HG03520 (cell line): ENCODE measurements at regions not wholly inside any gene's neighbourhood (a gene's known extent, or its start where the extent isn't known, plus 50 kb on each side); places are given as distances from the start of the nearest gene placed in this dataset.
"Not testable (repeated sequence)": the region's sequence is repeated elsewhere in the genome, so short reads cannot be mapped to it uniquely, and the experiment has no call there.

Experiments
- ATAC-seq: cut with Tn5 transposase; IDR thresholded peaks from one replicate; pipeline ENCODE4 v1.9.1; 2021; ENCODE audit warnings: mild to moderate bottlenecking, moderate library complexity; ENCODE audit not compliant: unreplicated experiment

DNA sequence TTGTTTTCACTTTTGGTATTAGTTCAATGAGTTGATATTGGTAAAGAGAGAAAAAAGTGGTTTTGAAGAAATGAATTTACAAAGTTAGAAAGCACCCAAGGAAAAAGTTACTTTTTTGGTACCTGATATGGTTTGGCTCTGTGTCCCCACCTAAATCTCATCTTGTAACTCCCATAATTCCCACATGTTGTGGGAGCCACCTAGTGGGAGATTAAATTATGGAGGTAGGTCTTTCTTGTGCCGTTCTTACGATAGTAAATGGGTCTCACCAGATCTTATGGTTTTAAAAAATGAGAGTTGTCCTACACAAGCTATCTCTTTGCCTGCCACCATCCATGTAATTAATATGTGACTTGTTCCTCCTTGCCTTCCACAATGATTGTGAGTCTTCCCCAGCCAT, 965.6 kb upstream of the NRXN1 start:
- no peak for ATAC-seq

DNA sequence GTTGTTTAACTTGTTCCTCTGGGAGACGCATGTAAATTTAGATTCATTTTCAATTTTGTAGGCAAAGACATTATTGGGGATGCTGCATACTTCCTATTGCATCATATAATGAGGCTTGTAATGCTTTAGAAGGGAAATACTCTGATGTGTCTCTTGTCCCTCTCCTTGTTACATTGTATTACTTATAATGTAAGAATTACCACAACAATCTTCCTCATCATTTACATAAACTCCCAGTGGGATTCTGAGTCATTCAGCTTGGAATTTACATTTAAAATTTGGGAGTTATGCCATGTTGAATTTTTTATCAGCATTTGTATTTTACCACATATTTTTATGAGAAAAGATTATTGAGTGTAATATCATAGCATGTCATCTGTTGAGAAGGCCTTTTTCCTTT, 963.4 kb upstream of the NRXN1 start:
- no peak for ATAC-seq

DNA sequence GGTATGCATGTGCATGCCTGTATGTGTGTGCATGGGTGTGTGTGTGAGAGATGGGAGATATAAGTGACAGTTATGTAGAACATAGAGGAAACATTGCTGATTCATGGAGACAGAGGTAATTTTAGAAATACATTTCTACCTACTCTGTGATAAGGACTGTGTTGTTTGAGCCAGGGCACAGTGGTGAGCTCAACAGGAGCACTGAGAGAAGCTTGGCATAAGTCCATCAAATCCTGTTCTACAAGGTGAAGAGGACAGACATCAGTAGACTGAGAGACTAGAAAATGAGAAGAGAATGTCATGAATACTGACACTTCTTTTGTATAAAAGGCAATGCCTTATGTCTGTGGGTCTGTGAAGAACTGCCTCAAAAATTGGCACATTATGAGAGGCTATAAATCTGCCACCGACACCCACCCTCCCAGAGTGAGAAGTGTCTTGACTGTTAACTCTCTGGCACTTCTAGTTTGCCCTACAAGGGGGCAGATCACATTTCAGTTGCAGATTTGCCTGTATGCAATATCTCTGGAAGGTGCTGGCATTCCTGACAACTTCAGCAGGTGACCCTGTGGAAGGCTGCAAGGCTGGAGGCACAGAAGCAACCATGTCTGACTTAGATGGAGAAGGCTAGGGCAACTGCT, 962.3 kb upstream of the NRXN1 start:
- ATAC-seq = no peak

DNA sequence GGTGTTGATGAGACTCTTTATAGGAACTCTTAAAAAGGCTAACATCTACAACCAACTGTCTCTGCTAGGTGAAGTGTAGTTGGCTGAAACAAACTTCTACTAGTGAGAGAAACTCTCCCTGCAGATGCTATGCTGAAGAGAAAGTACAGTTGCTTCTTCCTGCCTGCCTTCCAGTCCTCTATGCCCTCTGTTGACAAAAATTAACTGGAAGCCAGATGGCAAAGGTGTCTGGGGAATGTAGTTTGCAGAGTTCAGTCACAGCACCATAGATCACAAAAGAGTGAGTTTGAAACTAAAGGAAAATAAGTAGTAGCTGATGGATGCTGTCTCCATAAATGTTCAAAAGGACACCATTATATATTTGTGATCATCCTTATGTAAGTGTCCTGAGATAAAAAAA, 958.8 kb upstream of the NRXN1 start:
- ATAC-seq = no peak

DNA sequence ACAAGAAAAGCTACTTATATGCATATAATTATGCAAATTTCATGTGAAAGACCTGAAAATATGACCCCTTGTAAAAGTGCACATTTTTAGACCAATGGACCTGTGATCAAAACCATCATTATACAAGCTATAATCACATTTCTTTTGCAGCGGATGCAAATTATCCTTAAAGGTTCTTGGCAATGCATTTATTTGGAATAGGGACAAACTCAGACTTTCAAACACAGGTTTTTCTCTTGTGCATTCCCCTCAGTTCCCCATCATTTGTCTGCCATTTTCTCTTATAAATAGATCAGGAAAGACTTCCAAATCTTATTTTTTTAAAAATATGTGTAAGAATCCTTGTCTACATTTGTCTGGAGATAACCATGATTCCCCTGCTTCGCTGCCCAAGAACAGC, 954.2 kb upstream of the NRXN1 start:
- no peak for ATAC-seq

DNA sequence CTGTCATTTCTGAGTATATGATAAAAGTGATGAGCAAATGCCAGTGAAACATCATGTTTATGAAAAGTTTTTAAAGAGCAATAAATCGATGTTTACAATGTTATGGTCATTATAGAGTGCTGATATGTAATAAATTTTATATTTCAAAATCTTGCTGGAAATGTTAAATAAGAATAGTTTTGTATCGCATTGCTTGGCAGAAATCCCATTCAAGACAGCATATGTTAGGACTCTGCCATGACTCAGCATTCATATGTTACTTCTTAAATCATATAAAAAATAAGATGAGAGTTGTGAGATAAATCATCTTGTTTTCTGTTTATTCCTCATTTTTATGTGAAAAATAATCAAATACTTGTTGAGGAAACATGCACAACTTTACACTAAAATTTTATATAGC, 949.9 kb upstream of the NRXN1 start:
- no peak for ATAC-seq

DNA sequence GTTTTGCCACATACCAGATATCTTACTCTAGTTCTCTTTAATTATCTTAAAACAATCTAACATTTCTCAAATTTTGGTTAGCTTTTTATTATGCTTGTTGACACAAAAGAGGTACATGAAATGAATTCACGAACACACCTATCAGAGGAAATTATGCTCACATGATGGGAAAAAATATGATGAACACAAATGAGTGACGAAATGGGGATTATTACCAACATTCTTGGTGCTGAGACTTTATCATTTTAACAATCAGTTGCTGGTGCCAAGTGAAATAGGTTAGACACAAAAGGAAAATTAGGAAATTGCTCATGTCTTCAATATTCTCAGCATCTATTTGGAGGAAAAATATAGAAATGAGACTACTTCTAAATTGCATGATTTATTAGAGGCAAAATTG, 944.7 kb upstream of the NRXN1 start:
- ATAC-seq = no peak

DNA sequence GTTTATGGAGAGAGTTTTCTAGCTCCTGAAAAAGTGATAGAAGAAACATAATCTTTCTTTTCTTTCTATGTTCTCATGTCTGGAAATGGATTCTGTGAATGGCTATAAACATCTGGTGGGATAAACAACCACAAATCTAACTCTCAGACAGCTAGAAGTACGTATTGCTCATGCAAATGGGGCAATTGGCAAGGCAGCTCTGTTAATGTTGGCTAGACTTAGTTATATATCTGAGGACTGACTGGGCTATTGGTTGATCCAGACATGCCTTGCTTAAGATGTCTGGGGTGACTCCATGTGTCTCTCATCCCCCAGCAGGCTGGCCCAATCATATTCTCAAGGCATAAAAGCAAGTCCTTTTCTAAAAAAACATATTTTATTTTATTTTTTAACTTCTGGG, 939.2 kb upstream of the NRXN1 start:
- no peak for ATAC-seq

DNA sequence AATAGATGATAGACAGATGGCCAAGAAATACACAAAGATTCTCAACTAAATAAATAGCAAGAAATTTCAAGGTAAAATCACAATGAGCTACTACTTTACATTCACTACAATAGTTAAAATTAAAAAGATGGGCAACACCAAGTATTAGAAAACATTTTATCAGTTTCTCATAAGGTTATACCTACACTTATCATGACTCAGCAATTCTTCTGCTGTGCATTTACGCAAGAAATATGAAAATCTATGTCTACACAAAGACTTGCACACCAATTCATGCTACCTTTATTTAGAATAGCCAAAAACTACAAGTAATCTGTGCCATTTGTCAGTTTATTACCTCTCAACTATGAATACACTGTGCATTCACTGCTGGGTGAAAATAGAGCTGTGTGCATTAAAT, 937.4 kb upstream of the NRXN1 start:
- no peak for ATAC-seq

DNA sequence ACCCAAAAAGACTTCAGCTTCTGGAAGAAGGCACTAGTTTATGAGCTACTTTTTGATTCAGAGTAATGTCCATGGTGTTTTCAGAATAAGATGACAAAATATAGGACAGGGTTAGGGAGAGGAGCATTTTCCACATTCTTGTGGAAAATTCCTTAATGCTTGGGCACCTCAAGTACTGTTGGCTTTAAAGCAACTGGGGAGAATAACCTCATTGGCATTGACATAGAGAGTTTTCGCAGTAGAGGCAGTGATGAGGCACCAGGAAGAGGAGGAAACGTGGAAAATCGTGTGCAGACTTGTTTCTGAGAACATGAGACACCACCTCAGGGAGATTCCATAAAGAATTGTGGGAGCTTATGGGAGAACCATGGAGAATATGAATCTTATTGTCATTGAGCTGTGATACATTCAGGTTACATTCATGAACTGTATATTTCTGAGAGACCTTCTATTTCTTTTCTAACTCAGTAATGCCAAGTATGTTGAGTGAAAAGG, 929.0 kb upstream of the NRXN1 start:
- no peak for ATAC-seq

DNA sequence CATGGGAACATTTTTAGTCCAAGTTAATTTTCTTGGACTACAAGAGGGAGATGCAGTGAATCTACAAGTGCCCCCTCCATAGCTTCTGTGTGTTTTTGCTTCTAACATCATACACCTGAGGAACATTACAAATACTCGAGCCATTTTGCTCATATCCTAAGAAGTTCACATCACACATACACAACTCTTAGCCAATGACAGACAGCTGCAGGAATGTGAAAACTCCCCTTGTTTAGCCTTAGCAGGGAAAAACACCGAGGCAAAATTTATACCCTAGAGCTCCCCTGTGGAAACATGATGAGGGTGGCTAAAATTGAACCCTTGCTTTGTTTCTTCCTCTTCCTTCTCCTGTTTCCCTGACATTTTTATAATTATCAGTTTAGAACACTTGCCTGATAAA, 928.3 kb upstream of the NRXN1 start:
- no peak for ATAC-seq

DNA sequence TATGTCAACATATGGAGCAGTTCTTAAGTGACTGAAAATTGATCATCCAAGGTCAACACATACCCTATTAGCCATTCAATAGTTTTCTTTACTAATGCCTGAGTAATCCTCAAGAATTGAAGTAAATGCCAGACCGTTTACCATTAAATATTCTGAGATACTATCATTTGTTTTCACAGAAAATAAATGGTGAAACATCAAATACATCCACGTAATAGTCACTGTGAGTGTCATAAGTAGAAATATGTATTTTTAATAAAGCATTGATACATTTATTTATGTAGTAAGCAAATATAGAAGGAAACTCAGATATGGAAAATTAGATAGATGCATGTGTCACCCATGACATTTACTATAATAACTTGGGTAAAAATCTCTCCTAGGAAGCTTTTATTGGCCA, 927.8 kb upstream of the NRXN1 start:
- ATAC-seq = no peak

DNA sequence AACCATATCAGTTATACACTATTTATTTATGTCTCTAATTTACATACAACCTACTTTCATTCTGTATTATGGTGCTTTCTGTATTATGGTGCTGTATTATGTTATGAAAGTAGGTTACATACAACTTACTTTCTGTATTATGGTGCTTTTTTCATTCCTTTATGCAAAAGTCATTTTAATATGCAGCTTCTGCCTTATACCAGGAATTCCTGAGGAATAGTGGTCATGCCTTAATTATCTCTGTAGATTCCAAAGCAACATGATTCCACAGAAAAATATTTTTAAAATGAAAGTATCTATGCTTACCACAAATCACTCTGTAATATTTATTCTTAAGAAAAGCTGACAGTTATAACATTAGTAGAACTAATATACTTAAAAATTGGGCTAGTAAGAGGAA, 922.0 kb upstream of the NRXN1 start:
- no peak for ATAC-seq

DNA sequence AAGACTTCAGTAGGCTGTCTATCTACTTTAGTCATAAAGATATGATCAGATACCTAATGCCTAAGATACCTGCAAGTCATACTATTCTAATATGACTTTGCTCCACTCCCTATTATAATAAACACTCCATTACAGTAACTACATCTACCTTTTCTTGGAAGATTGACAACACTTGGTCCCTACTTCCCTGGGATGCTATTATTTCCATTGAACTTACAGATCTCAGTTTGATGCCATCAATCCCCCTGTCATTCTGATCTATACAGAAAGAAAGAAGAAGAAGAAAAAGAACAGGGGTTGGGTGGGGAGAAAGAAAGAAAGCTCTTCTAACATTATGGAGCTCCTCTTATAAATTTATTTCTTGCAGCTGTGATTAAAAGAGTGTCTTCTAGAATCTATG, 889.1 kb upstream of the NRXN1 start:
- ATAC-seq = no peak

DNA sequence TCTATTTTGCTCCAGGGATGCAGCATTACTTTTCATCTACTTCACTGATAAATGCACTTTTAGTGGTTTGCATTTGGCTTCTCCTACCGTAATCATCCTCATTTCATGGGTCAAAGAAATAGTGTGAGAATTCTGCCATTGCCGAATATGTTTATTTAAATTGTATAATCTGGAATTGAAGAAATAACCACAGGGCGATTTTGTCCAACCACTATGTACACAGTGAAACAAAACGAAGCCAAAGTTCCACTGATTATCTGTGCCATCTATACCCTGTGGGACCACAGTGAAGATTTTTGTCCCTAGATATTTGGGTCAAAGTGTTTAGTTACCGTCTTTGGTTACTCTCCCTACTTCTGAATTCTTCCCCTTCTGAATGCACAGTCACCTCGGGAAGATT, 888.6 kb upstream of the NRXN1 start:
- no peak for ATAC-seq

DNA sequence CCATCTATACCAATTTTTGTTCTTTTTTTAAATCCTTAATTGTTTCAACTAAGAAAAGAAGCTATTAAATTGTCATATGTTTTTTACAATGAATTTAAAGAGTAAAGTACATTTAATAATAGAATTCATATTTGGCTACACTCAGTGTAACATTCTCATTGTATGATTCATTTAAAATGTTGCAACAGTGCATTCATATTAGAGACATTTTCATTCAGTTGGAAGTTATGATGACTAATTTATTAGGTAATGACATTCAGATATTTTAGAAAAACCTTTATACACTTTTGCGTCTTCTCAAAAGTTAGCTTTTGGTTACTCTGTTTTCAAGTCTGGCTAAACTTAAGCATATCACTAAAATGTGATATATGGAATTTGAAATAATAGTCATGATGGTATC, 887.5 kb upstream of the NRXN1 start:
- ATAC-seq = no peak

DNA sequence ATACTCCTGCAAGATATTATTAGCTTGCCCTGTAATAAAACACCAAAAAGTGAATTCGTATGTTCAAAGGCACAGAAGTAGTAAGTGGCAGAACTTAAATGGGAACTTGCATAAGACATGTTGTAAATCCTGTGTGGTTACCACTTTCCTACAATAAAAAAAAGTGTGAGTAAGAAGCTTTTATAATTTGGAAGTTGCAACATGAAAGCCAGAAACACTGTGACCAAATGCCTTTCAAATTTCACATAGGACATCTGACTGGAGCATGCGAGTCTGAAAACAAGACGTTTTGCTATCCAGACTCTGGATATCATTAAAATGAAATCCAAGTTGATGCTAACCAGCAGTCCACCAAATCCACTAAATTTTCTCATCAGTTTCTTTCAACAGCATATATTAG, 886.2 kb upstream of the NRXN1 start:
- ATAC-seq = no peak

DNA sequence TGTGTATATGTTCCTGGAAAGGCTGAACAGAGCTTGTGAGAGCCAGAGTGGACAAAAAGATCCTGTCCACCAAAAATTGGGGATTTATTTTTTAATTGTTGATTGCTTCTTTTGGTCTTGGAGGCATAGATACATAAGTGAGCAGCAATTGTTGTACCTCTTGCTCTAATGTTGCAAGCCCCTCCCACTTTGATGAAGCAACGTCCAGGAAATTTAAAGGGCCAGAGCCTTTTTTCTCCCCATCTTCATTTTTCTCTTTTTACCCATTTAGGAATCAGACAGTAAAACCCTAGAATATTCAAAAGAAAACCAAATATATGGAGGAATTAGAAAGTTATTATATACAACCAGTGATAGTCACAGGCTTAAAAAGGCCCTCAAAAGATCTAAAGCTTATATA, 871.8 kb upstream of the NRXN1 start:
- no peak for ATAC-seq

DNA sequence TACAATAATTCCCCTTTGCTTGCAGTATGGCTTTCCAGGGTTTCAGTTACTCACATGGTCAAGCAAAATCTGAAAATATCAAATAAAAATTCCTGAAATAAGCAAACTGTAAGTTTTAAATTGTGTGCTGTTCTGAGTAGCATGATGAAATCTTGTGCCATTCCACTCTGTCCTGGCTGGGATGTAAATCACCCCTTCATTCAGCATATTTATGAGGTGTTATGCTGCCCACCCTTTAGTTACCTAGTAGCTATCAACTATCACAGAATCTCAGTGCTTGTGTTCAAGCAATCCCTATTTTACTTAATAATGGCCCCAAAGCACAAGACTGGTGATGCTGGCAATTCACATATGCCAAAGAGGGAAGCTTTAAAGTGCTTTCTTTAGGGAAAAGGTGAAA, 867.7 kb upstream of the NRXN1 start:
- no peak for ATAC-seq

DNA sequence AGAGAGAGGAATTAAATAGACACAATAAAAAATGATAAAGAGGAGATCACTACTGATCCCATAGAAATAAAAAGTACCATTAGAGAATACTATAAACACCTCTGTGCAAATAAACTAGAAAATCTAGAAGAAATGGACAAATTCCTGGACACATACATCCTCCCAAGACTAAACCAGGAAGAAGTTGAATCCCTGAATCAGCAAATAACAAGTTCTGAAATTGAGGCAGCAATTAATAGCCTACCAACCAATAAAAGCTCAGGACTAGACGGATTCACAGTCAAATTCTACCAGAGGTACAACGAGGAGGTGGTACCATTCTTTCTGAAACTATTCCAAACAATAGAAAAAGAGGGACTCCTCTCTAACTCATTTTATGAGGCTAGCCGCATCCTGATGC, 862.7 kb upstream of the NRXN1 start:
- not testable (repeated sequence) for ATAC-seq

DNA sequence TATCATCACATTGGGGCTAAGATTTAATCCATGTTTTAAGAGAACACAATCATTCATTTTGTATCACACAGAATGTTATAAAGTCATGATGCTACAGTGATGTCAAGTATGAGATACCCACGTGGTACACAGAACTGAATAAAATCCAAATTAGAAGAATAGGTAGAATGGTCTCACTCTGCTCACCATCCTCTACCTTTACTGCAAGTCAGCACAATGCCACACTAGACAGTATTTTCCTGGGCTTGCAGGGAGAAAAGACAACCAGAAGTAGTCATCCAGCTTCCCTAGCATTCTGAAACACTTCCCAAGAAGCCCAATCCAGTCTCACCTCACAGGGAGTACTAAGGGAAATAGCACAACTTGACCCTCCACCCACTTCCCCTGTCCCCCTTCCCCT, 856.2 kb upstream of the NRXN1 start:
- ATAC-seq = no peak

DNA sequence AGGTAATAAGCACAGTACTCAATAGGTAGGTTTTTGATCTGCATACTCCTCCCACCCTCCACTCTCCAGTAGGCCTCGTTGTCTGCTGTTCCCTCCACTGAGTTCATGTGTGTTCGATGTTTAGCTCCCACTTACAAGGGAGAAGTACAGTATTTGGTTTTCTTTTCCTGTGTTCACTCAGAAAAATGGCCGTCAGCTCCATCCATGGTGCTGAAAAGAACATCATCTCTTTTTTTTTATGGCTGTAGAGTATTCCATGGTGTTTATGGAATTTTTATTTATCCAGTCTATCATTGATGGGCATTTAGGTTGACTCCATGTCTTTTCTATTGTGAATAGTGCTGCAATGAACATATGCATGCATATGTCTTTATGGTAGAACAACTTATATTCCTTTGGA, 849.7 kb upstream of the NRXN1 start:
- ATAC-seq = no peak

DNA sequence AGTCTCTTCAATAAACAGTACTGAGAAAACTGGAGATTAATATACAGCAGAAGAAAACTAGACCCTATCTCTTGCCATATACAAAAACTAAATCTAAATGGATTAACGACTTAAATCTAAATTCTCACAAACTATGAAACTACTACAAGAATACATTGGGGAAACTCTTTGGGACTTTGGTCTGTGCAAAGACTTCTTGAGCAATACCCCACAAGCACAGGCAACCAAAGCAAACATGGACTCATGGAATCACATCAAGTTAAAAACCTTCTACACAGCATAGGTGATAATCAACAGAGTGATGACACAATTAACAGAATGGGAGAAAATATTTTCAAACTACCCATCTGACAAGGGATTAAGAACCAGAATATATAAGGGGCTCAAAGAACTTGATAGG, 848.2 kb upstream of the NRXN1 start:
- no peak for ATAC-seq

DNA sequence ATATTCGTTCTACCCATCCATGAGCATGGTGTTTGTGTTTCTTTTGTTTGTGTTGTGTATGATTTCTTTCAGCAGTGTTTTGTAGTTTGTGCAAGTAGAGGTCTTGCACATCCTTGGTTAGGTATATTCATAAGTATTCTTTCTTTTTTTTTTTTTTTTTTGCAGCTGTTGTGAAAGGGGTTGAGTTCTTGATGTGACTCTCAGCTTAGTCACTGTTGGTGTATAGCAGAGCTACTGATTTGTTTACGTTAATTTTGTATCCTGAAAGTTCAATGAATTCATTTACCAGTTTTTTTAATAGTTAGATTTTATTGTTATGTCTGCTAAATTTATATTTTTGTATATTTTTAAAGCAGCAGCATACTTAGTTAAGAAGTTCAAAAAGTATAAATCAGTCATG, 834.4 kb upstream of the NRXN1 start:
- no peak for ATAC-seq
